Central memory CD8-positive, alpha-beta T cell (primary cell): ENCODE measurements at regions not wholly inside any gene's neighbourhood (a gene's known extent, or its start where the extent isn't known, plus 50 kb on each side); places are given as distances from the start of the nearest gene placed in this dataset.
"Not testable (repeated sequence)": the region's sequence is repeated elsewhere in the genome, so short reads cannot be mapped to it uniquely, and the experiment has no call there.

ENCODE experiments used
- ATAC-seq: fragments of 150-1000 bp; cut with Tn5 transposase; replicated peaks from 2 replicates; pipeline ENCODE4 v1.10.0; 2022; ENCODE audit warnings: mild to moderate bottlenecking, moderate FRiP score, moderate number of reproducible peaks; ENCODE audit not compliant: poor library complexity, severe bottlenecking; ENCODE audit errors: extremely low read depth
- DNase-seq, 2 donors: peaks; one replicate each; pipeline ENCODE4 v3.0.0; 2021; ENCODE audit warnings: low spot score in 2 of 2
- H3K27ac Mint-ChIP-seq: one replicate; pipeline ENCODE4 v1.8.0; 2022; ENCODE audit warnings: low read depth, mild to moderate bottlenecking, moderate library complexity, mixed read lengths
- H3K27me3 Mint-ChIP-seq: one replicate; pipeline ENCODE4 v1.8.0; 2022; ENCODE audit warnings: mixed read lengths
- H3K36me3 Mint-ChIP-seq: one replicate; pipeline ENCODE4 v1.8.0; 2022; ENCODE audit warnings: mild to moderate bottlenecking, moderate library complexity, mixed read lengths; ENCODE audit not compliant: insufficient read depth
- H3K4me1 Mint-ChIP-seq: one replicate; pipeline ENCODE4 v1.8.0; 2022; ENCODE audit warnings: mixed read lengths
- H3K4me3 Mint-ChIP-seq: one replicate; pipeline ENCODE4 v1.8.0; 2022; ENCODE audit warnings: mild to moderate bottlenecking, moderate library complexity, mixed read lengths
- H3K9me3 Mint-ChIP-seq: one replicate; pipeline ENCODE4 v1.8.0; 2022; ENCODE audit warnings: mixed read lengths

DNA sequence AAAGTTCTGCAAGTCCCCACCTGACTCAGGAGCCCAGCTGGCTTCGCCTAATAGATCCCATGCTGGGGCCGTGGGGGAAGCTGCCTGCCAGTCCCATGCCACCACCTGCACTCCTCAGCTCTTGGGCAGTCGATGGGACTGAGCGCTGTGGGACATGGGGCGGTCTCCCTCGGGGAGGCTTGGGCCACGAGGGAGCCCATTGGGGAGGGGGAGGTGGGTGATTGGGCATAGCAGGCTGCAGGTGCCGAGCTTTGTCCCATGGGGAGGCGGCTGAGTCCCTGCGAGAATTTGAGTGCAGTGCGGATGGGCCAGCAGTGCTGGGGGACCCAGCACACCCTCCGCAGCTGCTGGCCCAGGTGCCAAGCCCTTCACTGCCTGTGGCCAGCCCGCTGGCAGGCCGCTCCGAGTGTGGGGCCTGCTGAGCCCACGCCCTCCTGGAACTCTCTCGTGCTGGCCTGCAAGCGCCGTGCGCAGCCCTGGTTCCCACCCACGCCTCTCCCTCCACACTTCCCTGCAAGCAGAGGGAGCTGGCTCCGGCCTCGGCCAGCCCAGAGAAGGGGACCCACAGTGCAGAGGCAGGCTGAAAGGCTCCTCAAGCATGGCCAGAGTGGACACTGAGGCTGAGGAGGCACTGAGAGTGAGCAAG lies 467.3 kb downstream of the IRS2 start:
- DNase-seq (no peak), ATAC-seq (no peak)
- no peaks in the 10 kb centered on the region for H3K36me3 Mint-ChIP-seq
- H3K4me3 Mint-ChIP-seq: no peak overlapping the region
- H3K27ac Mint-ChIP-seq: no peak overlapping the region
- no peaks in the 10 kb centered on the region for H3K4me1 Mint-ChIP-seq
- H3K27me3 Mint-ChIP-seq: no peaks in the 10 kb centered on the region
- peaks cover 12% of the 10 kb centered on the region for H3K9me3 Mint-ChIP-seq

DNA sequence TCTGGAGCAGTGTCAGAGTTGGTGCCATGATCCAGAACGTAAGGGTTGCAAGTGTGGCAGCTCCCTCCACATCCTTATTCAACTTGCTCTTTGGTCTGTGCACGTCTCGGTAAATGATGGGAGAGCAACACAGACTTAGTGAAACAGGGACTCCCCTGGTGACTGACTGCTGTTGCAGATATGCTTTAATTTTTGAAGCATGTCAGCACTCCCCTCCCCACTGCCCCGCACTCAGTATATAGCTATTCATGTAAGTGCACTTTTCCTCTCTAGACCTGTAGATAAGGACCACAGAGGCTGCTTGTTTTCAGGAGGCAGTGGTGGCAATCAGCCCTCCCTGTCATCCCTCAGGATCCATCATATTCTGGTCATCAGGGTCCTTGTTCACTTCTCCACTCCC lies 470.9 kb downstream of the IRS2 start:
- H3K4me1 Mint-ChIP-seq: no peaks in the 10 kb centered on the region
- no peak overlapping the region for H3K27ac Mint-ChIP-seq
- H3K4me3 Mint-ChIP-seq: no peak overlapping the region
- no peaks in the 10 kb centered on the region for H3K27me3 Mint-ChIP-seq
- H3K36me3 Mint-ChIP-seq: no peaks in the 10 kb centered on the region
- peaks cover 8% of the 10 kb centered on the region for H3K9me3 Mint-ChIP-seq
- DNase-seq (no peak), ATAC-seq (no peak)

DNA sequence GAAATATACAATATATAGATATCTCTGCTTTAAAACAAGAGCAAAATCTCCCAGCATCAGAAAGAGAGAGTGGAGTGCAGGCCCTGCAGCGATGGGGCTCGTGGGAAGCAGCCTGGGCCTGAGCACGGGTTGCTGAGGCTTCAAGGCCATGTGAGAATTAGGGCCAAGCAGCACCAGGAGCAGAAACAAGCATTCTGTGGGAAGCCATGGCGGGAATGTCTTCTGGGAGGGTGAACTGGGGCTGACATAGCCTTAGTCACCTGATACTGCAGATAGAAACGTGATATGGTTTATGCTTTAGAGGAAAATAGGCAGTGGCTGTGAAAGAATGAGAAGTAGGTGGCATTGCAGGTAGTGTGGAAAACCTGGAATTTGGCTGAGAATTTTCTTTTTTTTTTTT lies 472.3 kb downstream of the IRS2 start:
- ATAC-seq: no peak
- peaks cover 8% of the 10 kb centered on the region for H3K9me3 Mint-ChIP-seq
- no peak overlapping the region for H3K27ac Mint-ChIP-seq
- H3K36me3 Mint-ChIP-seq: no peaks in the 10 kb centered on the region
- no peaks in the 10 kb centered on the region for H3K4me1 Mint-ChIP-seq
- H3K27me3 Mint-ChIP-seq: no peaks in the 10 kb centered on the region
- DNase-seq: no peak
- H3K4me3 Mint-ChIP-seq: no peak overlapping the region

DNA sequence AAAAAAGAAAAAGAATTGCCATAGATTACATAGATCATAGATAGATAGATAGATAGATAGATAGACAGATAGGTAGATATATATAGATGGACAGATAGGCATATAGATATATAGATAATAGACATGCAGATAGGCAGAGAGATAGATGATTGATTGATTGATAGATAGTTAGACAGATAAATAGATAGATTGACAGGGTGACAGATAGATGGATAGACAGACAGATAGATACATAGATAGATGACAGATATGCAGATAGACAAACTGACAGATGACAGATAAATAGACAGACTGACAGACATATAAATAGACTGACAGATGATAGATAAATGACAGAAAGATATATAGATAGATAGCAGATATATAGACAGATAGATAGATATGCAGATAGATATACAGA lies 474.0 kb downstream of the IRS2 start:
- no peaks in the 10 kb centered on the region for H3K36me3 Mint-ChIP-seq
- H3K4me3 Mint-ChIP-seq: no peak overlapping the region
- H3K9me3 Mint-ChIP-seq: peaks cover 3% of the 10 kb centered on the region
- ATAC-seq: no peak
- H3K27ac Mint-ChIP-seq: no peak overlapping the region
- H3K27me3 Mint-ChIP-seq: no peaks in the 10 kb centered on the region
- DNase-seq: no peak
- H3K4me1 Mint-ChIP-seq: no peaks in the 10 kb centered on the region

DNA sequence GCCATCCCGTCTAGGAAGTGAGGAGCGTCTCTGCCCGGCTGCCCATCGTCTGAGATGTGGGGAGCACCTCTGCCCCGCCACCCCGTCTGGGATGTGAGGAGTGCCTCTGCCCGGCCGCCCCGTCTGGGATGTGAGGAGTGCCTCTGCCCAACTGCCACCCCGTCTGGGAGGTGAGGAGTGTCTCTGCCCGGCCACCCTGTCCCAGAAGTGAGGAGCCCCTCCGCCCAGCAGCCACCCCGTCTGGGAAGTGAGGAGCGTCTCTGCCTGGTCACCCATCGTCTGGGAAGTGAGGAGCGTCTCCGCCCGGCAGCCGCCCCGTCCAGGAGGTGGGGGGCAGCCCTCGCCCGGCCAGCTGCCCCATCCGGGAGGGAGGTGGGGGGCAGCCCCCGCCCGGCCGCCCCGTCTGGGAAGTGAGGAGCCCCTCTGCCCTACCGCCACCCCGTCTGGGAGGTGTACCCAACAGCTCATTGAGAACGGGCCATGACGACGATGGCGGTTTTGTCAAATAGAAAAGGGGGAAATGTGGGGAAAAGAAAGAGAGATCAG lies 474.9 kb downstream of the IRS2 start:
- not testable (repeated sequence) for H3K27ac Mint-ChIP-seq, H3K36me3 Mint-ChIP-seq, DNase-seq, H3K4me1 Mint-ChIP-seq, ATAC-seq, H3K27me3 Mint-ChIP-seq, H3K4me3 Mint-ChIP-seq, H3K9me3 Mint-ChIP-seq

DNA sequence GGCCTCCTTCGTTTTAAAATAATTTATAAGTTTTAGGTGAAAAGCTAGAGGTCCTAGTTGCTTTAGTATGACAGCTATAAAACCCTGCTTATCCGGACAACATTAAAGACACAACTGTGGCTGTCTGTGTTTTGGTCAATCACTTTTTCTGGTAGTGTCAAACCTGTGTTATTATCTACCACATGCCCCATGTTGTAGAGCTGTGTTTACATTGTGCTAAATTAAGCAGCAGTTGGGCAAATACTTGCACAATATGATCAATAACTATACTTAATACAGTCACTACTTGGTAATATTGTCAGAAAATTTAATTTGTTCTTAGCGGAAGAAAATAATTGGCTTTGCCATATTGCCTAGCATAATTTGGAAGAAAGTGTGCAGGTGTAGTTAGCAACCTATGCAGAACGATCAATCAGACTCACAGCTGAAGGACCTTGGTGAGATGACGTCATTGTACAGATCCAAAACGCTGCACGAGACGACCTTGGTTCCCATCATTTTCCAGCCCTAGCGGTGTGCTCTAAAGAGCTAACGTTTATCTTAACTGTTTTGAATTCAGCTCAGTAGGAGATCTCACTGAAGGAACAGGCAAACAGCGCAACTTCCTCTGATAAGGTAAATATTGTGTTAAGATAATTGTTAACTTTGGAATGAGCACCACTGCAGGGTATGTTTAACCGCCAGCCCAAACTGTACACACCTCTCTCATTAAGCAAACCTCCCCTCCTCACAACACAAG lies 476.6 kb downstream of the IRS2 start:
- H3K4me3 Mint-ChIP-seq: no peak overlapping the region

DNA sequence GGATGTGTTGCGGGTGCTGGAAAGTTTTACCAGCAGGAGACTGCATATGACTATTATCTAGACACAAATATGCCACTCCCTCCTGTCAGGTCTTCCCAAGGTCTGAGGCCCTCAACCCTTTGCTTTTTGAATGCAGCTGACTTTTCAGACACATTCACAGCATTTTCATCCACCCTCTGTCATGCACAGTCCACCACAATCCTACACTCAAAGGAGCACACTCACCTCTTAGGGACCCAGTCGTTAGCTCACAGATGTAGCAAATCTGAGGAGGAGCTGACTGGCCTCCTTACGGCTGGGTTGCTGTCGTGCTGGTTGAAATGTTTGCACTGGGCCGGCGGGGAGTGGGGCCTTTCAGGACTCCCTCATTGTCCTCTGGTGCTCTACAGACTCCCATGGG lies 479.4 kb downstream of the IRS2 start:
- no peaks in the 10 kb centered on the region for H3K9me3 Mint-ChIP-seq
- H3K36me3 Mint-ChIP-seq: no peaks in the 10 kb centered on the region
- DNase-seq: no peak
- H3K4me3 Mint-ChIP-seq: no peak overlapping the region
- no peaks in the 10 kb centered on the region for H3K4me1 Mint-ChIP-seq
- no peak overlapping the region for H3K27ac Mint-ChIP-seq
- no peak for ATAC-seq
- no peaks in the 10 kb centered on the region for H3K27me3 Mint-ChIP-seq

More for the DNA sequence above, 476.6 kb downstream of the IRS2 start:
- H3K27me3 Mint-ChIP-seq: no peaks in the 10 kb centered on the region
- peaks cover 3% of the 10 kb centered on the region for H3K9me3 Mint-ChIP-seq
- no peaks in the 10 kb centered on the region for H3K36me3 Mint-ChIP-seq
- no peak for ATAC-seq
- H3K27ac Mint-ChIP-seq: no peak overlapping the region
- no peaks in the 10 kb centered on the region for H3K4me1 Mint-ChIP-seq
- no peak for DNase-seq

DNA sequence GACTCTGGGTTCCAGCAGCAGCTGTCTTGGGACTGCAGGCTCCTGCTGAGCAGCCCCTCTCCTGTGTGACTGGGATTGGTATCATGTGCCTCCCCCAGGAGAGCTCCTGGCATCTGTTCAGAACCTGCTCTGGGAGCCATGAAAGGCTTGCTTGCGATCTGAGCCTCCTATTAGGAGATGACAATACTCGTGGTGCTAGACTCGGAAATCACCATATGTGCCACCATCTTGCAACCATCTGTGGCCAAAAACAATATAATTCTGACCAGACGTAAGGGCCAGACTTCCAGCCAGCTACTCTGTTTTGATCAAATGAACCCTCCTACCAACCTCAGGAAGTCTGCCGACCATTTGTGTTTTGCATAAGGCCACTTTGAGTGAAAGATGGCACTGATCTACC lies 484.7 kb downstream of the IRS2 start:
- H3K27ac Mint-ChIP-seq: no peak overlapping the region

DNA sequence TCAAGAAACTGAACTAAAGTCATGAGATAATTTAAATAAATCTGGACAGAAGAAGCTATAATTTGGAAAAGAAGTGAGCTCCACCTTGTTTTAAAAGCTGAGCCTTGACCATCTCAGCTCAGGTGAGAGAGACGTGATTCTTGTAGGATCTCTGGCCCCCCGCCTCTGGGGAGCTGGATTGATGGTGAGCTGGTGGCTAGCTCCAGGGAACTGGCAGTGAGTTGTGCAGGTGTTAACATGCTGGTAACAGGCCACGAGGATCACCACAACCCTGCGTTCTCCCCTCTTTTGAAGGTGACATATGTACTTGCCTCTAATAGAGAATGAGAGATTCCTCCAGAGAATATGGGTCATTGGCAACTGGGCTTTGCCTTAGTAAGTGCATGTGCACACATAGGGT lies 485.1 kb downstream of the IRS2 start:
- H3K4me1 Mint-ChIP-seq: no peaks in the 10 kb centered on the region
- DNase-seq: no peak
- H3K9me3 Mint-ChIP-seq: peaks cover 6% of the 10 kb centered on the region
- H3K27ac Mint-ChIP-seq: no peak overlapping the region
- no peak for ATAC-seq
- no peaks in the 10 kb centered on the region for H3K27me3 Mint-ChIP-seq
- no peak overlapping the region for H3K4me3 Mint-ChIP-seq
- H3K36me3 Mint-ChIP-seq: no peaks in the 10 kb centered on the region

More for the DNA sequence above, 484.7 kb downstream of the IRS2 start:
- ATAC-seq (no peak), DNase-seq (no peak)
- Mint-ChIP-seq H3K36me3 (no peaks in the 10 kb centered on the region), H3K4me3 (no peak overlapping the region), H3K27me3 (no peaks in the 10 kb centered on the region), H3K9me3 (peaks cover 6% of the 10 kb centered on the region), H3K4me1 (no peaks in the 10 kb centered on the region)

DNA sequence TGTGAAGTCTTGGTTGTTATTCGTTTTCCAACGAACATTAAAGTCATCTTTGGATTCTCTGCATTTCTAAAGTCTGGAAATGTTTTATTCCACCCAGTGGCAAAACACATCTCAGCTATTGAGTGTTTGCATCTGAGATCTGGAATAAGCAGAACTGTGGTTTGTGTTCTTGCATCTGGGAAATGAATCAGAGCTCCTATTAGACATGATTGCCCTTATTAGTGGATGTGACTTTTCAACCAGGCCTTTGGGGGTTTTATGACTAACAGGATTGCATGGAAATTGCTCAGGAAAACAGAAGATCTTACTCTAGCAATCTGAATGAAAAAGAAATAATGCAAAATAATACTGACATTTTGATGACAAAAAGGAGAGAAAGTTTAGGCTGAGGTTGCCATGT lies 488.8 kb downstream of the IRS2 start:
- Mint-ChIP-seq H3K4me1 (no peaks in the 10 kb centered on the region), H3K27ac (no peak overlapping the region), H3K9me3 (peaks cover 6% of the 10 kb centered on the region), H3K36me3 (no peaks in the 10 kb centered on the region), H3K27me3 (no peaks in the 10 kb centered on the region), H3K4me3 (no peak overlapping the region)
- DNase-seq (no peak), ATAC-seq (no peak)

DNA sequence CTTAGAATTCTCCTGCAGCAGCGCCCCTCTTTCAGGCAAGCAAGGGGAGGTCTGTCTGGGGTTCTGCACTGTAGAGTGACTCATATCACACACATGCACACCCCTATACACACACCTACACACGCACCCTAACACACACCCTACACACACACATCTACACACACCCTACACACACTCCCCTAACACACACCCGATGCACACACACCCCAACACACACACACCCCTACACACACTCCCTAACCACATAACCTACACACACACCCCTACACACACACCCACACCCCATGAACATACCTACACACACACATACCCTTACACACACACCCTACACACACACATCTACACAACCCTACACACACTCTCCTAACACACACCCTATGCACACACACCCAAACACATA lies 493.2 kb downstream of the IRS2 start:
- Mint-ChIP-seq H3K4me3 (no peak overlapping the region), H3K36me3 (no peaks in the 10 kb centered on the region), H3K4me1 (no peaks in the 10 kb centered on the region), H3K27ac (no peak overlapping the region), H3K9me3 (no peaks in the 10 kb centered on the region), H3K27me3 (no peaks in the 10 kb centered on the region)
- ATAC-seq: no peak
- DNase-seq: no peak

DNA sequence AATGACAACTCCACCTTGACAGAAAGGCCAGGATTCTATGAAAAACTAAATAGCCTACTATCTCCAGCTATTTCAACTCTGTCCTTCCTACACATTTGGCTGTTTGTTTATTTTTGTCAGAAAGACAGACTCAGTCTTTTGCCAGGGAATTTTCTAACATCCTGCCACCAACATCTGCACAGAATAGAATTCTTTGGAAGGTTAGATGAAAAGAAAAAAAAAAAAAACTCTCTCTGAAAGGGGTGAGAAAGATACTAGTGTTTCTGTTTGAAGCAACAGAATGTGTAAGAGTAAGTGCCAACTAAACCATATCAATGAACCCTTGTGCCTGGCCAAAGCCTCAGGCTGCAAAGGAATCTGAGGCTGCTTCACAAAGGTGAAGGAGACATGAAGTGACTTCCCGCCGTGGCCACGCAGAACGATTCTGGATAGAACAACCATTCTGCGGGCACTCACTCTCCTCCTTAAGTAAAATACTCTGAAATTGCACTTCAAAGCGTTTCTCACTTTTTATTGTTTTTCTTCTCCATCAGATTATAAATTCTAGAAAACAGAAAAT lies 498.2 kb downstream of the IRS2 start:
- DNase-seq (no peak), ATAC-seq (no peak)
- no peaks in the 10 kb centered on the region for H3K36me3 Mint-ChIP-seq
- no peak overlapping the region for H3K4me3 Mint-ChIP-seq
- H3K9me3 Mint-ChIP-seq: peaks cover 14% of the 10 kb centered on the region
- no peaks in the 10 kb centered on the region for H3K27me3 Mint-ChIP-seq
- H3K4me1 Mint-ChIP-seq: no peaks in the 10 kb centered on the region
- H3K27ac Mint-ChIP-seq: no peak overlapping the region

DNA sequence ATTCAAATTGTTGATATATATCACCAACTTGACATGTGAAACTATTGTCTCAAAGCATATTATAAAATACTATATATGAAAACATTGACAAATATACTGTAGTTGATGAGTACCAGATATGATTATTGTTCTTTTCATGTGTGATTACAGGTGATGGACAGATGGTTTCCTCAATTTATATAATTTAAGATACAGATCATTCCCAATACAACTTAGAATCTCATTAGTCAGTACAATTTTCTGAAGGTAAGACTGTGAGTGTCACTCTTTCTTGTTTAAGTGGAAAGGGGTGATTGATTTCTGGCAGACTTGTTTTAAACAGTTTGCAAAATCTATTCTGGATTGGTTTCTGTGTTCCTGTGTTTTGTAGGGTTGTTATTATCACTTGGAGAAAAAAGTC lies 498.8 kb downstream of the IRS2 start:
- no peaks in the 10 kb centered on the region for H3K4me1 Mint-ChIP-seq
- no peaks in the 10 kb centered on the region for H3K27me3 Mint-ChIP-seq
- H3K9me3 Mint-ChIP-seq: peaks cover 14% of the 10 kb centered on the region
- H3K4me3 Mint-ChIP-seq: no peak overlapping the region
- no peak overlapping the region for H3K27ac Mint-ChIP-seq
- no peaks in the 10 kb centered on the region for H3K36me3 Mint-ChIP-seq
- DNase-seq (no peak), ATAC-seq (no peak)
